ENCODE measurements at regions not wholly inside any gene's neighbourhood (a gene's known extent, or its start where the extent isn't known, plus 50 kb on each side); places are given as distances from the start of the nearest gene placed in this dataset.

GRCh38 chr18:78402440-78402839 is 577.2 kb upstream of the SALL3 start:
- FAIRE-seq (no peak), DNase-seq (ENCODE audit: low read depth, low spot score) (no peak)
- Histone ChIP-seq H4K20me1 (ENCODE audit: control insufficient read depth, extremely low read depth, insufficient read depth, low read length) (no peaks in the 10 kb centered on the region), H3K27ac (ENCODE audit: control insufficient read depth, insufficient read depth, low read length) (no peak overlapping the region), H2AFZ (ENCODE audit: control insufficient read depth, low read length) (no peak overlapping the region), H3K9me1 (ENCODE audit: control insufficient read depth, extremely low read depth, insufficient read depth, low read length) (no peaks in the 10 kb centered on the region), H3K4me1 (ENCODE audit: control insufficient read depth, extremely low read depth, insufficient read depth, low read length) (no peaks in the 10 kb centered on the region), H3K9me3 (ENCODE audit: control insufficient read depth, low read depth, low read length) (peaks cover 14% of the 10 kb centered on the region), H3K9ac (ENCODE audit: control insufficient read depth, extremely low read depth, insufficient read depth, low read length) (no peak overlapping the region), H3K4me3 (ENCODE audit: control insufficient read depth in 2 of 3, extremely low read depth in 1 of 3, insufficient read depth in 2 of 3, low read depth in 1 of 3, low read length in 3 of 3) (no peak overlapping the region), H3K36me3 (ENCODE audit: control insufficient read depth in 2 of 2, extremely low read depth in 1 of 2, insufficient read depth in 2 of 2, low read length in 2 of 2) (no peaks in the 10 kb centered on the region), H3K79me2 (ENCODE audit: control insufficient read depth, insufficient read depth, low read length) (no peaks in the 10 kb centered on the region), H3K4me2 (ENCODE audit: control insufficient read depth, extremely low read depth, insufficient read depth, low read depth, low read length) (no peak overlapping the region), H3K27me3 (ENCODE audit: control insufficient read depth, extremely low read depth, insufficient read depth, low read length) (no peaks in the 10 kb centered on the region)
- dilution Hi-C loops (cut with MboI; ENCODE audit: extremely low pct_ligation_motif_present, low sequenced_read_pairs), result no loop called here
- TF ChIP-seq EZH2 (IDR thresholded peaks at IDR 0.05; ENCODE audit: low read length) (no peak), CTCF (optimal IDR thresholded peaks at IDR 0.05 in 1 of 3, IDR thresholded peaks at IDR 0.05 in 1 of 3, conservative IDR thresholded peaks at IDR 0.05 in 1 of 3; ENCODE audit: extremely low read depth in 1 of 3, insufficient read depth in 2 of 3, low read length in 3 of 3) (no peak)

- Histone ChIP-seq H3K4me1 (ENCODE audit: control insufficient read depth, extremely low read depth, insufficient read depth, low read length) (no peaks in the 10 kb centered on the region), H3K9me3 (ENCODE audit: control insufficient read depth, low read depth, low read length) (peaks cover 14% of the 10 kb centered on the region), H3K9me1 (ENCODE audit: control insufficient read depth, extremely low read depth, insufficient read depth, low read length) (no peaks in the 10 kb centered on the region), H3K36me3 (ENCODE audit: control insufficient read depth in 2 of 2, extremely low read depth in 1 of 2, insufficient read depth in 2 of 2, low read length in 2 of 2) (no peaks in the 10 kb centered on the region), H3K9ac (ENCODE audit: control insufficient read depth, extremely low read depth, insufficient read depth, low read length) (no peak overlapping the region), H4K20me1 (ENCODE audit: control insufficient read depth, extremely low read depth, insufficient read depth, low read length) (no peaks in the 10 kb centered on the region), H3K27ac (ENCODE audit: control insufficient read depth, insufficient read depth, low read length) (no peak overlapping the region), H3K27me3 (ENCODE audit: control insufficient read depth, extremely low read depth, insufficient read depth, low read length) (no peaks in the 10 kb centered on the region), H3K4me2 (ENCODE audit: control insufficient read depth, extremely low read depth, insufficient read depth, low read depth, low read length) (no peak overlapping the region), H2AFZ (ENCODE audit: control insufficient read depth, low read length) (no peak overlapping the region), H3K4me3 (ENCODE audit: control insufficient read depth in 2 of 3, extremely low read depth in 1 of 3, insufficient read depth in 2 of 3, low read depth in 1 of 3, low read length in 3 of 3) (no peak overlapping the region), H3K79me2 (ENCODE audit: control insufficient read depth, insufficient read depth, low read length) (no peaks in the 10 kb centered on the region)
- FAIRE-seq (no peak), DNase-seq (ENCODE audit: low read depth, low spot score) (no peak)
- TF ChIP-seq CTCF (optimal IDR thresholded peaks at IDR 0.05 in 1 of 3, IDR thresholded peaks at IDR 0.05 in 1 of 3, conservative IDR thresholded peaks at IDR 0.05 in 1 of 3; ENCODE audit: extremely low read depth in 1 of 3, insufficient read depth in 2 of 3, low read length in 3 of 3) (no peak), EZH2 (IDR thresholded peaks at IDR 0.05; ENCODE audit: low read length) (no peak)
- dilution Hi-C loops (cut with MboI; ENCODE audit: extremely low pct_ligation_motif_present, low sequenced_read_pairs), result no loop called here
These were observed 576.7 kb upstream of the SALL3 start for GRCh38 chr18:78402966-78403365.

All from keratinocyte (primary cell).